Left lung (tissue), 4 donors: ENCODE measurements at regions not wholly inside any gene's neighbourhood (a gene's known extent, or its start where the extent isn't known, plus 50 kb on each side); places are given as distances from the start of the nearest gene placed in this dataset.

Experiments
- ATAC-seq: fragments of 200-7000 bp; cut with Tn5 transposase; one replicate; pipeline ENCODE4 v1.9.1; 2020; ENCODE audit warnings: moderate library complexity
- DNase-seq, 4 donors: peaks; one replicate each; pipeline ENCODE4 v3.0.0-alpha.2; 2013 to 2020
- H3K27ac ChIP-seq, 2 donors: fragments of 200-600 bp; sonication (generic) in 1 of 2; one replicate each; pipeline versions ENCODE4 v1.5.0 to v1.8.0; 2020 to 2021
- H3K27me3 ChIP-seq, 2 donors: fragments of 200-600 bp; sonication (generic) in 1 of 2; one replicate each; pipeline versions ENCODE4 v1.5.0 to v1.8.0; 2020 to 2021
- H3K36me3 ChIP-seq, 2 donors: fragments of 200-600 bp; sonication (generic) in 1 of 2; one replicate each; pipeline versions ENCODE4 v1.5.0 to v1.8.0; 2020 to 2021
- H3K4me1 ChIP-seq, 2 donors: fragments of 200-600 bp; one replicate each; pipeline ENCODE4 v1.8.0; 2021
- H3K4me3 ChIP-seq, 2 donors: fragments of 200-600 bp; sonication (generic) in 1 of 2; one replicate each; pipeline versions ENCODE4 v1.5.0 to v1.8.0; 2020 to 2021; ENCODE audit warnings: mild to moderate bottlenecking in 1 of 2
- H3K9me3 ChIP-seq, 2 donors: fragments of 200-600 bp; sonication (generic) in 1 of 2; one replicate each; pipeline versions ENCODE4 v1.5.0 to v1.8.0; 2020 to 2021
- intact Hi-C, 2 donors: fragments of 100-400 bp; cut with DNase I; formaldehyde crosslinking; loops; one replicate each; pipeline versions ENCODE4 v1.11.2 to v1.14.2; 2022
- TF ChIP-seq, protein P1 (sequence below), 2 donors: fragments of 200-600 bp; sonication (generic) in 1 of 2; IDR thresholded peaks; one replicate each; pipeline versions ENCODE4 v1.5.0 to v1.8.0; 2021; ENCODE audit warnings: antibody characterized with exemption in 2 of 2
- donor health status: DM: no; HTN: yes; CAD: no.
- donor health status: DM: no; HTN: no; CAD: no.

DNA sequence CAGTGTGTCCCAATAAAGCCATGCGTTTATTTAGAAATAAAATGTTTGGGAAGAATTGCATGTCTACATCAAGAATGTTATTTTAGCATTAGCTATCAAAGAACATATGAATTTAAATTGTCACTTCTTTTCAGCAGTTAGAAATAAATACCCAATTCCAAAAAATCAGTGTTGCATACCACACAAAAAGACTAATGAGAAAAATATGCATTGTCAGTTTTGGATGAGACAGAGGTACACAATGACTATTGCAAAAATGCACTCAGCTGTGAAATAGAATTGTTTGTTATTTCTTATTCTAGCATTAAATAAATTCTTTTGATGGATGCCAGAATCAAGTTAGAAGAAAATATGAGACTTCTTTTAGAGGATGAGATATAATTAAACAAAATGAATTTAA lies 833.9 kb downstream of the SLITRK1 start:
- H3K27ac ChIP-seq = no peak overlapping the region
- TF ChIP-seq, protein P1, sequence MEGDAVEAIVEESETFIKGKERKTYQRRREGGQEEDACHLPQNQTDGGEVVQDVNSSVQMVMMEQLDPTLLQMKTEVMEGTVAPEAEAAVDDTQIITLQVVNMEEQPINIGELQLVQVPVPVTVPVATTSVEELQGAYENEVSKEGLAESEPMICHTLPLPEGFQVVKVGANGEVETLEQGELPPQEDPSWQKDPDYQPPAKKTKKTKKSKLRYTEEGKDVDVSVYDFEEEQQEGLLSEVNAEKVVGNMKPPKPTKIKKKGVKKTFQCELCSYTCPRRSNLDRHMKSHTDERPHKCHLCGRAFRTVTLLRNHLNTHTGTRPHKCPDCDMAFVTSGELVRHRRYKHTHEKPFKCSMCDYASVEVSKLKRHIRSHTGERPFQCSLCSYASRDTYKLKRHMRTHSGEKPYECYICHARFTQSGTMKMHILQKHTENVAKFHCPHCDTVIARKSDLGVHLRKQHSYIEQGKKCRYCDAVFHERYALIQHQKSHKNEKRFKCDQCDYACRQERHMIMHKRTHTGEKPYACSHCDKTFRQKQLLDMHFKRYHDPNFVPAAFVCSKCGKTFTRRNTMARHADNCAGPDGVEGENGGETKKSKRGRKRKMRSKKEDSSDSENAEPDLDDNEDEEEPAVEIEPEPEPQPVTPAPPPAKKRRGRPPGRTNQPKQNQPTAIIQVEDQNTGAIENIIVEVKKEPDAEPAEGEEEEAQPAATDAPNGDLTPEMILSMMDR (IDR thresholded peaks at IDR 0.05) = no peak
- no peaks in the 10 kb centered on the region for H3K36me3 ChIP-seq
- DNase-seq (no peak), ATAC-seq (no peak)
- no peak overlapping the region for H3K4me3 ChIP-seq
- intact Hi-C loops = no loop called here
- H3K27me3 ChIP-seq = no peaks in the 10 kb centered on the region
- H3K4me1 ChIP-seq = no peaks in the 10 kb centered on the region
- H3K9me3 ChIP-seq = no peaks in the 10 kb centered on the region

DNA sequence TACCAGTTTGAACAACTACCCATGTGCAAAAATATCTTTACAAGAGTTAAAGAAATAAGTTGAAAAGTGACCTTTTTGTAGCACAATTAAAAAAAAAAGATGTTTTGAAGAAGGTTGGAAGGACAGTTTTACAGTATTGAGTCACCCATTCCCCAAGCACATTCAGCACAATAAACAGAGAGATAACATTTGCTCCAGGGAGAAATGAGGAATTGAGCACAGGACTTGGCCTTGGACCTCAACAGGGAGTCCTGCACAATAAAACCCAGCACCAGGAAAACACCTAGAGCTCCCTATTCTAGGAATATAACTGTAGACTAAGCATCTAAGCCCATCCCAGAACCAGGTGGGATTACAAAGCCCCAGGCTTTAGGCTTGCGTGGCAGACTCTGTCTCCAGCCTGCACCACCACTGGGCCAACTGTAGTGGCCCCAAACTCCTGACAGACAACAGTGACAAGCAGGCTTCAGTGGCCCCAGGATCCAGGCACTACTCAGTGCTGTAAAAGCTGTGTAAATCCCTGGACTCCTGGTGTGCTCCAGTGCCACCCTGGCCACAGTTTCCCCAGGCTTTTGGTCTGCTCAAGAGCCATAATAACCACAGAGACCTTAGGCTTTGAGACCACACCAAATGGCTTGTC lies 857.2 kb downstream of the SLITRK1 start:
- H3K9me3 ChIP-seq = peaks cover 0 to 6% of the 10 kb centered on the region in 2 donors
- TF ChIP-seq, protein P1 (IDR thresholded peaks at IDR 0.05) = no peak
- H3K4me1 ChIP-seq = no peaks in the 10 kb centered on the region
- H3K4me3 ChIP-seq = no peak overlapping the region
- DNase-seq (peak in 1 of 4 donors; percentile 22), ATAC-seq (no peak)
- intact Hi-C loops = no loop called here
- H3K27me3 ChIP-seq = no peaks in the 10 kb centered on the region
- H3K36me3 ChIP-seq = no peaks in the 10 kb centered on the region
- no peak overlapping the region for H3K27ac ChIP-seq

DNA sequence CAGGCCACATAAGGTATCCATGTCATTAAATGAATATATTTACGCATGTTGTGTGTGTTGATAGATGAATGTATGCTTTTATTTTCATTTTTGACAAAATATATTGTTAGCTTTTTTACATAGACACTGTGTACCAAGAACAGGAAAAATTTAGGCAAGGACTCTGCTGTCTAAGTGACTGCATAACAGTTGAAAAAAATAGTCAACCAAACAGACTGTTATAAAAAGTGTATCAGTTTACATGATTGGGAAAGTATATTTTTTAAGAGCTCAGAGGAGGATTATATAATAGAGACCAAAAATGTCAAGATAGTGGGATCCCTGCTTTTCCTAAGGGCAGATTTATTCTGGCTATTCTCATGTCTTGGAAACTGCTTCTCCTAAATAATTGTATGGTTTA lies 858.0 kb downstream of the SLITRK1 start:
- ATAC-seq (no peak), DNase-seq (no peak)
- intact Hi-C loops = no loop called here
- no peaks in the 10 kb centered on the region for H3K4me1 ChIP-seq
- no peak overlapping the region for H3K4me3 ChIP-seq
- H3K27ac ChIP-seq = no peak overlapping the region
- peaks cover 0 to 6% of the 10 kb centered on the region in 2 donors for H3K9me3 ChIP-seq
- TF ChIP-seq, protein P1 (IDR thresholded peaks at IDR 0.05) = no peak
- no peaks in the 10 kb centered on the region for H3K36me3 ChIP-seq
- no peaks in the 10 kb centered on the region for H3K27me3 ChIP-seq

DNA sequence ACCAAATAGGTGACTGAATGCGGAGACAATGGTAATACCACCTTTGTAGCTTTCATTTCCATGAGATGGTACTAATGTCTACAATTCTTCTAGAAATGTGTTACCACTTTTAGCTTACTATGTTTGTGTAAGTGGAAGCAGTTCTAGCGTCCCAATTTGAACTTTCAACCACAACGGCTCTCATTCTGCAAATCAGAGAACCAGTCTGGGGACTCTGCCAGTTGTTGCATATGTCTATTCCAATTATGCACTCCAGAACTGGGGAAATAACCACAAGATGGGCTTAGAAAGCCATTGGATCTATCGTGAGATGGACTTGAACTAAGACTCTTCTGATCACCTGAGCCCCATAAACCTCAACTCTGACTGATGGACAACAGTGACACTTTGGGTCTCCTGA lies 862.3 kb downstream of the SLITRK1 start:
- no peak overlapping the region for H3K27ac ChIP-seq
- ATAC-seq (no peak), DNase-seq (no peak)
- H3K4me3 ChIP-seq = no peak overlapping the region
- no peaks in the 10 kb centered on the region for H3K36me3 ChIP-seq
- intact Hi-C loops = no loop called here
- no peaks in the 10 kb centered on the region for H3K27me3 ChIP-seq
- TF ChIP-seq, protein P1 (IDR thresholded peaks at IDR 0.05) = no peak
- H3K9me3 ChIP-seq = peaks cover 0 to 9% of the 10 kb centered on the region in 2 donors
- no peaks in the 10 kb centered on the region for H3K4me1 ChIP-seq

DNA sequence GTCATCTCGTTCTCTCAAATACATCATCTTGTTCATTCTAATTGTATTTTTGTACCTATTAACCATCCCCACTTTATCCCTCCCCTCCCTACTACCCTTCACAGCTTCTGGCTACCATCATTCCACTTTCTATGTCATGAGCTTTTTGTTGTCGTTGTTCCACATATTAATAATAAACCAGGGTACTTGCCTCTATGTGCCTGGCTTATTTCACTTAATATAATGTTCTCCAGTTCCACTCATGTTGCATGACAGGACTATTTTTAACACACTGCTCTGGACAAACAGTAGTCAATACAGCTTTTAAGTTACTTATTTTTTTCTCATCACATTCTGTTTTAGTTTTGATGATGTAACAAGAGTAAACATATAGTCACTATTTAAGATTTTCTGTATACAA lies 872.3 kb downstream of the SLITRK1 start:
- no peak for ATAC-seq
- no peaks in the 10 kb centered on the region for H3K36me3 ChIP-seq

More for the DNA sequence above, 872.3 kb downstream of the SLITRK1 start:
- intact Hi-C loops = no loop called here
- Histone ChIP-seq H3K9me3 (peaks cover 0 to 2% of the 10 kb centered on the region in 2 donors), H3K4me3 (no peak overlapping the region), H3K27me3 (no peaks in the 10 kb centered on the region), H3K27ac (no peak overlapping the region), H3K4me1 (no peaks in the 10 kb centered on the region)
- TF ChIP-seq, protein P1 (IDR thresholded peaks at IDR 0.05) = no peak
- DNase-seq = no peak
